Stomach (tissue), 4 donors: ENCODE measurements at regions not wholly inside any gene's neighbourhood (a gene's known extent, or its start where the extent isn't known, plus 50 kb on each side); places are given as distances from the start of the nearest gene placed in this dataset.

ENCODE experiments used
- CTCF ChIP-seq, 7 experiments: fragments of 450-650 bp in 4 of 7; fragments of 200-600 bp in 3 of 7; sonication (generic) in 3 of 7; IDR thresholded peaks; one replicate each; pipeline ENCODE4 v1.5.1; 2016 to 2019; ENCODE audit warnings: antibody characterized with exemption in 7 of 7, control low read depth in 2 of 7, mild to moderate bottlenecking in 1 of 7
- EP300 ChIP-seq: sonication (generic); formaldehyde crosslinking; IDR thresholded peaks from one replicate; pipeline ENCODE4 v1.6.1; 2017; ENCODE audit warnings: antibody characterized with exemption
- POLR2A ChIP-seq, 4 donors: fragments of 450-650 bp; IDR thresholded peaks; one replicate each; pipeline ENCODE4 v1.6.1; 2016; ENCODE audit warnings: antibody characterized with exemption in 4 of 4, control low read depth in 2 of 4, mild to moderate bottlenecking in 1 of 4, moderate library complexity in 1 of 4

- TF ChIP-seq CTCF (IDR thresholded peaks at IDR 0.05) (no peak), POLR2A (IDR thresholded peaks at IDR 0.05) (no peak), EP300 (no peak)
Measured at GRCh38 chr9:2448193-2448738, 173.3 kb upstream of the VLDLR start.
